SH-SY5Y (cell line): ENCODE measurements at regions not wholly inside any gene's neighbourhood (a gene's known extent, or its start where the extent isn't known, plus 50 kb on each side); places are given as distances from the start of the nearest gene placed in this dataset.

Experiments
- GATA2 ChIP-seq: IDR thresholded peaks from 2 replicates; pipeline ENCODE4 v1.6.1; 2011; ENCODE audit warnings: mild to moderate bottlenecking, low read depth, low read length
- GATA3 ChIP-seq: IDR thresholded peaks from 2 replicates; pipeline ENCODE4 v1.6.1; 2011; ENCODE audit warnings: low read depth, mild to moderate bottlenecking, low read length, moderate library complexity

DNA sequence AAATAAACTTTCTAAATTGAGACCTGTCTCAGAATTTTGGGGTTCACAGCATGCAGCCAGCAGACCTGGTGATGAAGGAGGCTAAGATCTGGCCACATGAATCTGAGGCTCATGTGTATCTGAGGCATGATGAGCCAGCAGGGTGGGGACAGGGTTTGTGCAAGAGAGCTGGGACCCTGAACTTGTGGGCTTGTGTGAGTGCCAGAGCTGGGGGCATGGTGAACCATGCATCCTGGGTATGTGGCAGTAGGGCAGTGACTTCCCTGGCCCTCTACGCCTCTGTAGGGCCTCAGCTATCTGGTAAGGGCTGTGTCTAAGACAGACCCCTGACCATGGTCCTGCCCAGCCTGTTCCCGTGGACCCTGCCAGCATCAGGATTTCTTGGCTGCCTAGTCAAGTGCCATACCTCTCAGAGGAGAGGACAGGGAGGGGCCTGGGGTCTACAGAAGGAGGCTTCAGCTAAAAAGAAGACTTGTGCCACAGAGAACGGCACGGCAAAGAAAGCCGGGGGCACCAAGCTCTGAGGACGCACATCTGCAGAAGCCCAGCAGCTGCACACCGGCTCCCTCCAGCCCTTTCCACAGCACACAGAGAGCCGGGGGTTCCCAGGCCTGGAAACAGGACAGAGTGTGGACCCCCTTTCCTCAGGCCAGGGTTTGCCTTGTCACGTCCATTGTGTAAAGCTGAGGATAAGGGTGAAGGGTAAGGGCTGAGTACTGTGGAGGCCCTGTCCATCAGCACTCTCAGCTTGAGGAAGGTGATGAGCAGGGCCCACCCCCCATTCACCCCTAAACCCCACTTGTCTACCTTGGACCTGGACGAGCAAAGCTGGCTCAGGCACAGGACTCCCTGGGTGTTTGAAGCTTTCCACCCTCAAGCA lies 130.1 kb downstream of the MRPL36 start:
- TF ChIP-seq GATA2 = no peak
- TF ChIP-seq GATA3 = no peak

DNA sequence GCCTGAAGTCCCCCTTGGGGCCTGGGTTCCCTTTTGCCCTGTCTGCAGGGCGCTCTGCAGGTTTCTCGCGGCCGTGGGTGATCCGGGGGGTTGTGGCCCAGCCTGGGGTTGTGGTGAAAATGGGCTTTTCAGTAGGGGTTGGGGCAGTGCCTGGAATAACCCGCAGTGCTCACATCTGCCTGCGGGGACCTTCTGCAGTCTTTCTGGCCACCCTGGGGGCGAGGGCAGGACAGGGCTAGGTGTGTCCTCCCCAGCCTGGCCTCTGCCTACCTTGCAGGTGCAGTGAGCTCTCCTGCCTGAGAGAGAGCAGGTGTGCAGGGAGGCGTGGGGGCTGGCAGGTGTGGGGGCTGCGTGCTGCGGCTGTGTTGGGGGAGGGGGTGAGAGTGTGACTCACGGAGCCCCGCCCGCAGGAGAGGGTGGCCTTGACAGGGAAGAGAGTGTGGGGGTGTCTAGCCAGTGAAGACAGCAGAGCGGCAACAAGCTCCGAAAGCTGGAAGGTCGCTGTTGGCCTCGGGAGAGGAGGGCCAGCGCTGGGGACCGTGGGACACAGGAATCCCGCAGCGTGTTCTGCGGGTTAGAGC lies 131.4 kb downstream of the MRPL36 start:
- TF ChIP-seq GATA2 (no peak), GATA3 (no peak)

DNA sequence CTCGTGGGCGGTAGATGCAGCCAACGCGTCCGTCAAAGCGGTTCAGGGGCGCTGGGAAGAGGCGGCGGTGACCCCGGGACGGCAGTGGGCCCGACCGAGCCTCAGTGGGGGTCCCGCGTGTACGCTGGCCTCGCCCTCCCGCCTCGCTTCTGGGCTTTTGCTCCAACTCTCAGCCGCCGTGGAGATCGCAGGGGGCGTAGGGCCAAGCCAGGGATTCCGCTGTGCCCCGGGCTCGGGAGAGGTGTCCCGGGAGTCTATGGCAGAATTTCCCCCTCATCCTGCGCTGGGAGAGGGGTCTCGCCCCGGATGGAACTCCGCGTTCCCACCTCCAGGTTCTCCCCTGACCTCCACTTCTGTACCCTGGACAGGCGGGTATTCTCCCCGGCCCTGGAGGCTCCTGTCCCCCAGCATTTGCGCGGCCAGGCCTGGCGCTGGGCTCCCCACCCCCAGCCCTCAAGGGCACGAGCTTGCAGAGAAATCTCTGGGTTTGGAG lies 131.9 kb downstream of the MRPL36 start:
- no peak for TF ChIP-seq GATA3
- no peak for TF ChIP-seq GATA2

- TF ChIP-seq GATA2 (no peak), GATA3 (no peak)
Measured at GRCh38 chr5:1666812-1667588, 132.6 kb downstream of the MRPL36 start.

GRCh38 chr5:1666221-1666620 lies 133.4 kb downstream of the MRPL36 start:
- TF ChIP-seq GATA2 (no peak), GATA3 (no peak)

GRCh38 chr5:1665803-1666202 lies 133.8 kb downstream of the MRPL36 start:
- no peak for TF ChIP-seq GATA3

DNA sequence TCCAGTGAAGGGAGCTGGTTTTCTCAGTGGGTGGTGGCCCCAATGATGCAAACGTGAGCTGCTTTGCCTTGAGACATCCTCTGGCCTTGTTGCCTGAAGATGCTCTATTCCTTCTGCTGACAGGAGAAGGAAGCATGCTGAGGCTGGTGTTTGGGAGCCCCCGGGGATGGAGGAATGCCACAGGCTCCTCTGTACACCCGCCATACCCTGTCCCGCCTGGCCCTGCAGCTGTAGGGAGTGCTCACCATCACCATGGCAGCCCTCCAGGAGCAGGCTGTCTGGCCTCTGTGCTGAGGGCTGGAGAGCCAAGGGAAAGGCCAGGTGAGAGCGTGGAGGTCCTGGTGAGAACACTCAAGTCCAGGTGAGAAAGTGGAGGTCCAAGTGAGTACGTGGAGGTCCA lies 134.4 kb downstream of the MRPL36 start:
- TF ChIP-seq GATA3 (no peak), GATA2 (no peak)

GRCh38 chr5:1663186-1663585 lies 136.5 kb downstream of the MRPL36 start:
- no peak for TF ChIP-seq GATA3
- TF ChIP-seq GATA2 = no peak

DNA sequence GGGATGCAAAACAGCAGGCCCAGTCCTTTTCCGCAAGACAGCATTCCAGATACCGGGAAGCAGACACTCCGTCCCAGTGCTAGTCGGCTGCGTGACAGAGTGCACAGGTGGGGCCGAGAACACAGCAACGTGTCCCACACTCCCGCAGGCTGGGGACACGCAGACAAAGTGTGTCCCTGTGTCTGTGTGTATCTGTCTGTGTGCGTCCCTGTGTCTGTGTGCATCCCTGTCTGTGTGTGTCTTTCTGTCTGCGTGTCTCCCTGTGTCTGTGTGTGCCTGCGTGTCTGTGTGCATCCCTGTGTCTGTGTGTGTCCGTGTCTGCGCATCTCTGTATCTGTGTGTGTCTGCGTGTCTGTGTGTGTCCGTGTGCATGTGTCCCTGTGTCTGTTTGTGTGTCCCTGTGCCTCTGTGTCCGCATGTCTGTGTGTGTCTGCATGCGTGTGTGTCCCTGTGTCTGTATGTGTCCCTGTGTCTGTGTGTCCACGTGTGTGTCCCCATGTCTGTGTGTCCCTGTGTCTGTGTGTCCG lies 137.0 kb downstream of the MRPL36 start:
- TF ChIP-seq GATA3 (no peak), GATA2 (no peak)

DNA sequence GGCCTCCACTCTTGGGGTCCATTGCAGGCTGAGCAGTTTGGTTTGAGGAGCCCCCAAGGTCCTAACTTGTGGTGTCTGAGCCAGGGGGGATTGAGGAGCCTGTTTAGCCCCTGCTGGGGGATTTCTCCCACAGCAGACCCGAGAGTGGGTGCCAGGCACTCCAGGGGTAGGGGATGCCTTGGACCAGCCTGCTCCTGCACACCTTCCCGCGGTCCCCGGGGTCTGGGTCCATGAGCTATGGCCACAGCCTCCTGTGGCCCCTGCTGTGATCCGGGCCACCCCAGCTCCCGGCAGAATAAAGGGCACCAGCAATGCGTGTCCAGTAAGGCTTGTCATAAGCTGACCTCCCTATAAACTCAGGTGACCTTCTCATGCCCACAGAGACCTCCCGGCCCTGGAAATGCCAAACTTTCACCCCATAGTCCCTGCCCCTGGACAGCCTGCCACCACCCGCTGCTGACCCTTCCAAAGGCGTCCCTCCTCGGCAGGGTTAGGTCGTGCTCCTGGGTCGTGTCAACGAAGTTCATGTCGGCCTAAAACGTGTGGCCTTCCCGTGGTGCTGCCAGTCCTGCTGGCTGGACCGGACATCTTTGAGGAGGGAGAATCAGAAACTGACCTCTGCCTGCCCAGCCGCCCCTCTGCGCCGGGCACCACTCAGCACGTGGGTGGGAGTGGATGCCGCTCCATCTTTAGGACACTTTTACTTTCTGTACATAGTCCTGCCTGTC lies 137.6 kb downstream of the MRPL36 start:
- TF ChIP-seq GATA2 (no peak), GATA3 (no peak)

DNA sequence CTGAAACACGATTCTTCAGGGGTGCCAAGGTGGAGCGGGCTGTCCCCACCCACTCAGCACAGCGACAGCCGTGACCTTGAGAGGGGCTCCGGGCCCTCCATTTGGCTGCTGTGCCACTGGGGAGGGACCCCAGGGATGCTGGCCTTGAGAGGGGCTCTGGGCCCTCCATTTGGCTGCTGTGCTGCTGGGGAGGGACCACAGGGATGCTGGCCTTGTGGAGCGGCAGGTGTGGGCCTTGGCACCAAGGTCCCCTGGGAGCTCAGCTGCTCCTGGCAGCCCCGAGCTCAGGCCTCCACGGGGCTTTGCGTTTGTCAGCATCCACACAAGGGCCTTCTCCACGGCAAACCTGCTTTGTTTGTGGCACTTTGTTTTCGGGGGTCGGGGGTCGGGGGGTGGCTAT lies 137.6 kb upstream of the LPCAT1 start:
- TF ChIP-seq GATA2 (no peak), GATA3 (no peak)

DNA sequence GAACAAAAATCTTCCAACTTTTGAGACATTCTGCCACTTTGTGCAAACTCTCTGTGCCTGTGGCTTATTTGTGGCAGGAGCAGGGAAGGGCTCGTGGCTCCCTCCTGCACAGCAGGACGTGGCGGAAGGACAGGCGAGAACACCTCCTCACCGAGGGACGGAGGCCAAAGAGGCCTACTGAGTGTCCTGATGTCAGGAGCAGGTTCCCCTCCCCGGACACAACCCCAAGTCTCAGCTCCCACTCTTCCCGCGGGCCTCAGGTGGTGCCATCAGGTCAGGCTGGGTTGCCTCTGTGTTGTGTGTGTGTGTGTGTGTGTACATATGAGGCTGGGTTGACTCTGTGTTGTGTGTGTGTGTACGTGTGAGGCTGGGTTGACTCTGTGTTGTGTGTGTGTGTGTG lies 136.8 kb upstream of the LPCAT1 start:
- TF ChIP-seq GATA3 = no peak
- TF ChIP-seq GATA2 = no peak

- no peak for TF ChIP-seq GATA2
- no peak for TF ChIP-seq GATA3
Measured at GRCh38 chr5:1660001-1660400, 136.2 kb upstream of the LPCAT1 start.
